Bronchial epithelial cell (primary cell): ENCODE measurements at regions not wholly inside any gene's neighbourhood (a gene's known extent, or its start where the extent isn't known, plus 50 kb on each side); places are given as distances from the start of the nearest gene placed in this dataset.

Experiments
- DNase-seq: peaks from one replicate; pipeline ENCODE4 v3.0.0-alpha.2; 2010; ENCODE audit warnings: low read depth
- FAIRE-seq: peaks from 2 replicates; lab custom pipeline; 2011; peaks lifted over from hg19 to GRCh38; lab: Jason Lieb, UNC
- H3K27me3 ChIP-seq: 2 replicates; pipeline ENCODE4 v1.5.1; 2011; ENCODE audit warnings: low read length; ENCODE audit not compliant: control insufficient read depth, insufficient read depth
- H3K36me3 ChIP-seq: 2 replicates; pipeline ENCODE4 v1.5.1; 2011; ENCODE audit warnings: low read length; ENCODE audit not compliant: control insufficient read depth, insufficient read depth
- H3K4me3 ChIP-seq: 2 replicates; pipeline ENCODE4 v1.5.1; 2011; ENCODE audit warnings: mild to moderate bottlenecking, low read depth, low read length, control low read depth
- CTCF ChIP-seq: IDR thresholded peaks from 2 replicates; pipeline ENCODE4 v1.5.1; 2011; ENCODE audit warnings: mild to moderate bottlenecking, moderate library complexity, low read length, control low read depth, inconsistent platforms; ENCODE audit not compliant: insufficient read depth, severe bottlenecking

DNA sequence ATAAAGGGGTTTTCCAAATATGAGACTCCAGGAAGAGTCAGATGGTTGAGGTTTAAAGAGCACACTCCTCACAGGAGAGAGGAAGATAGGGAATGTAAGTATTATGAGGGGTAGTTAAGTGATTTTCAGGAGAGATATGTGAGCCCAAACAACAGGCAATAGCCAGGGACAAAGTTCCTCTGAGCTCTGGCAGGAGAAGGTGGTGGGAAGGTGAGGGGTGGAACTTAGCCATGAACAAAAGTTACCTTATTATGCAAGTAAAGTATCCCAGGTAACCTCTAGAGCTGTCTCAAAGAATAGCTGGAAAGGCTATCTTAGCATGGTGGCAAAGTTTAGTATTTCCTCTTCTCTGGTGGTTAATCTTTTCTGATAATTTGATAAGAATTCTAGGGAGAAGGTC, 450.5 kb upstream of the PTPRD start:
- H3K4me3 ChIP-seq = no peak overlapping the region
- FAIRE-seq = no peak

GRCh38 chr9:11064909-11065308, 452.1 kb upstream of the PTPRD start:
- no peak for DNase-seq
- no peaks in the 10 kb centered on the region for H3K36me3 ChIP-seq

More for the DNA sequence above, 450.5 kb upstream of the PTPRD start:
- no peak for DNase-seq
- TF ChIP-seq CTCF = no peak
- Histone ChIP-seq H3K36me3 (no peaks in the 10 kb centered on the region), H3K27me3 (no peaks in the 10 kb centered on the region)

DNA sequence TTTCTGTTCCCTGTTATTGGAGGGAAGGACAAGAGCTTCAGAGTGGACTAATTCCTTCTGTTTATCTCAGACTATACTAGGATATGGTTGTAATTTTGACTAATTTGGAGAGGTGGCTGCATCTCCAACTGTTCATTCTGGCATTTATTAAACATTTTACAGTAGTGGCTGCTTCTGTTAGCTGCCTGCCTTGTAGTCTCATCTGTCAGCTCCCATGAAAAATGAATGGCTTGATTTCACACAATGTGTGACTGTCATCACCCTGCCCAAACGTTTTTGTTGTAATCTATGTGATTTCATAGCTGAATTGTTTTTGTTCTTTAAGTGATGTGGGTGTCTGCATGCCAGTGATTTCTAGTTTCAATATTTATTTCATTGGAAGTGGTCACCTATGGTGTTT, 459.4 kb upstream of the PTPRD start:
- FAIRE-seq = no peak
- no peaks in the 10 kb centered on the region for H3K36me3 ChIP-seq
- no peaks in the 10 kb centered on the region for H3K27me3 ChIP-seq
- H3K4me3 ChIP-seq = no peak overlapping the region
- no peak for DNase-seq
- TF ChIP-seq CTCF = no peak

More at GRCh38 chr9:11064909-11065308, 452.1 kb upstream of the PTPRD start:
- no peak overlapping the region for H3K4me3 ChIP-seq
- H3K27me3 ChIP-seq = no peaks in the 10 kb centered on the region
- no peak for TF ChIP-seq CTCF
- no peak for FAIRE-seq

DNA sequence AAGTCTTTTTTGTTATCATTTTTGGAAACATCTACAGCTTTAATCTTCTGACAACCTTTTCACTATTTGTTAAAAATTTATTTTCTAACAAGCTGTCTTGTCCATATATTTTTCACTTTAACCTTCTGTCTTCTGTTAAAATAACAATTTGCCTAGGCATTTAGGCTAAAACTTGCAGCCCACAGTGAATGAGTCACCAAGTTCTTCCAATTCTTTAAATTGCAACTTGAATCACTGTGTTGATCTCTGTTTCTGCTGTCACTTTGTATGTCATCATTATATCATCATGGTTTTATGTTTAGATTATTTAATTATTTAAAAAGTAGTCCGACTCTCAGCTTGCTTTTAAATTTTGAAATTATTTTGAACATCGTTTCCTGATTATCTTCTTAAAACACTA, 473.8 kb upstream of the PTPRD start:
- H3K4me3 ChIP-seq = no peak overlapping the region
- no peak for FAIRE-seq
- no peaks in the 10 kb centered on the region for H3K27me3 ChIP-seq
- no peaks in the 10 kb centered on the region for H3K36me3 ChIP-seq
- DNase-seq = no peak
- no peak for TF ChIP-seq CTCF

DNA sequence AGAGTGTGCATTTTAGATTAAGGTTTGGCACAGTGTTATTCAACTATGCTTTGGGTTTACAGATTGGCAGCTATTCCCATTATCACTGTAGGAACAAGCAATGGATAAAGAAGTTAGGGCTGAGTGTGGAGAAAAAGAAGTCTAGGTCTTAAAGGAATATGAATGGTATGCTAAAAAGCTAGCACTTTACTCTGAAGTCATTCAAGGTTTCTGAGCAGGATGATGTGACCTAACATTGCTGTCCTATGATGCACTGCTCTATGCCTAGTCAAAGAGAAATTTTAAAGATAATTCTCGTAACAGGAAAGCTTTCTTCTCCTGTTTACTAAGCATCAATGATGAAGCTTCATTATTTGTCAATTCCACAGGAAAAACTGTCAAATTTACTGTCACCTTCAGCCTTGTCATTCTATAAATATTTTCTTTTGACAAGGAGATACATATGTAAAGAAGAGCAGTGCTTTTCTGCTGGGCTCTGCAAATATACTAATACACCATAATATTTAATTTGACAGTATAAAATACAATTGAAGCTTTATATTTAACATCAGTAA, 476.1 kb upstream of the PTPRD start:
- Histone ChIP-seq H3K36me3 (no peaks in the 10 kb centered on the region), H3K4me3 (no peak overlapping the region), H3K27me3 (no peaks in the 10 kb centered on the region)
- FAIRE-seq (no peak), DNase-seq (no peak)
- no peak for TF ChIP-seq CTCF

DNA sequence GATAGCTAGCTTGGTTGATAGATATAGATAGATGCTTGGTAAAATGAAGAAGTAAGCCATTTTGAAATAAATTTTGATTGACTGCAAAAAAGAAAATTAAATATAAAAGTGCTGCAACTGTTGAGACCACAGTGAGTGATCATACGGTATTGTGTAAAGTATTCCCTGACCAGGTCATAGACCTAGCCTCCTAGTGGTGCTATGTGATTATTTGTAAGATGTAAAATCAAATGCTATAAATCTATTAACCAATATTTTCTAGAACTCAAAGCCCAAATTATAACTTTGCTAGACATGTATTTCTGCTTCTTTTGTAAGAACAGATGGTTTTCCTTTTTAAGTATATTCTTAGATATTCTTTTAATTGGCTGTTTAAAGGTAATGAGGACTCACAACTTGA, 480.2 kb upstream of the PTPRD start:
- FAIRE-seq (no peak), DNase-seq (no peak)
- TF ChIP-seq CTCF = no peak
- Histone ChIP-seq H3K36me3 (no peaks in the 10 kb centered on the region), H3K4me3 (no peak overlapping the region), H3K27me3 (no peaks in the 10 kb centered on the region)
